HG03039 (cell line): ENCODE measurements at regions not wholly inside any gene's neighbourhood (a gene's known extent, or its start where the extent isn't known, plus 50 kb on each side); places are given as distances from the start of the nearest gene placed in this dataset.
"Not testable (repeated sequence)": the region's sequence is repeated elsewhere in the genome, so short reads cannot be mapped to it uniquely, and the experiment has no call there.

Experiments used
- ATAC-seq: cut with Tn5 transposase; IDR thresholded peaks from one replicate; pipeline ENCODE4 v1.9.1; 2021; ENCODE audit warnings: mild to moderate bottlenecking, moderate library complexity; ENCODE audit not compliant: unreplicated experiment

DNA sequence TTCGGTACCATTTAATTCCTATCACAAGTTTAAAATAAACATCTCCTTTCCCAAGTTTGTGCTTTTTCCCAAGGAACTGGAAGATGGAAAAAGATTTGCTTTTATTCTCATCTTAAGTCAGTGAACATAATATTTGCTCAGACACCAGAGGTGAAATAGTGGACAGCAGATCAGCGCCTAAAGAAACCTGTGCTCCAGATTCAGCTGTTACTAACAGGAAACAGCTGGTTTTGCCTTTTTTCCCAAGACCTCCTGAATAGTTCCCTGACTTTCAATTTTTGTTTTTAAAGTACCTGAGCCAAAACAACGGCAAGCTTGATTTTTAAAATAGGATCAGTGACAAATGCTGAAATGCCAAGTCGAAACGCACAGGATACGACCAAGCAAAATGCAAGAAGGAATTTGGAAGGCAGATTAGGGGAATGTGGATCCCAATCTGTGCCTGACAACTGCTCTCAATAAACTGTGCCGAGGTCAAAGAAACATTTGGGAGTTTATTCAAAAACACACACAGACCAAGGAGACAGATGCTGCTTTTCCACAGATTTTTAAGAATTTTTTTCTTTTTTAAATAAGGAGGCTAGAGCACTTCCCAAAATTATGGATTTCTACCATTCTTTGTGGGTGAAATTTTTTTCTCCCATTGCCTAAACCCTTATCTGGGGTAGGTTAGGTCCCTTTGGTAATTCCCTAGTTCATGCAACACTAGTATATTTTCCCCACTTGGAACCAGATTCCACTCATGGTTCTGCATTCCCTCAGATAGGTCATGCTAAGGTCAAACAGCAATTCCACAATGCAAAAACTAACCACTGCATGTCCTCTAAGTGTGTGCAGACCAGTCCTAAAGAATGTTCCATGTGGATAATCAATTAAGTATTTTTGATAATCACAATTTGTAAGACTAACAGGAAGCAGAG lies 121.5 kb upstream of the PDE1A start:
- ATAC-seq, result no peak

DNA sequence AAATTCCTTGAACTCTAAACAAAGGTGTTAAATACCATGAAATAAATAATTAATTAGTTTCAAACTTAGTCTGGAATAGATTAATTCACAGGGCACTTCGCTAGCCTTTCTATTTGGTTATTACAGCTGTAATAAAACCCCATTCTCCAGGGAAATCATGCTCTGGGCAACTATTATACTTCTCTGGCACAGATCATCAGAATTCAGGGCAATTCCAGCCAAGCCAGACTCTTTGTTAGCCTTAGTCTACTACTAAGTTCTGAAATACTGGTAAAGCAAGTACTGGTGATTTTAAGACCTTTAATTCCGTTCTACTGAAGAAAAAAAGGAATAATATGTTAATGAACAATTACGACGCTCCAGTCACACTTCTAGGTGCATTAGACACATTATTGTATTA lies 123.4 kb upstream of the PDE1A start:
- ATAC-seq, result no peak

DNA sequence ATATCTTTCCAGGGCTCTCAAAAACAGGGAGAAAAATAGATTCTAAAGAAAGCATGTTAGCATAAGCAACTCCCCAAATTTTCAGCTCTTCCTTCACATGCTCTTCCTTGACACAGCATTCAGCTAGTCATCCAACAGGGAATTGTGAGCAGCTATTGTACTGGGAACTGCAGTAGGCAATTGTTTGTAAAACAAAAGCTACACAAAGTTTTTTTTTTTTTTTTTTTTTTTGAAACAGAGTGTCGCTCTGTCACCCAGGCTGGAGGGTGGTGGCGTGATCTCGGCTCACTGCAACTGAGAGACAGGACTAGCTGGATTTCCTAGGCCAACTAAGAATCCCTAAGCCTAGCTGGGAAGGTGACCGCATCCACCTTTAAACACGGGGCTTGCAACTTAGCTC lies 125.4 kb upstream of the PDE1A start:
- not testable (repeated sequence) for ATAC-seq

DNA sequence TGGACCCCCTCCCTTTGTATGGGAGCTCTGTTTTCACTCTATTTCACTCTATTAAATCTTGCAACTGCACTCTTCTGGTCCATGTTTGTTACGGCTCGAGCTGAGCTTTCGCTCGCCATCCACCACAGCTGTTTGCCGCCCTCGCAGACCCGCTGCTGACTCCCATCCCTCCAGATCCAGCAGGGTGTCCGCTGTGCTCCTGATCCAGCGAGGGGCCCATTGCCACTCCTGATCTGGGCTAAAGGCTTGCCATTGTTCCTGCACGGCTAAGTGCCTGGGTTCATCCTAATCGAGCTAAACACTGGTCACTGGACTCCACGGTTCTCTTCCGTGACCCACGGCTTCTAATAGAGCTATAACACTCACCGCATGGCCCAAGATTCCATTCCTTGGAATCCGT lies 125.9 kb upstream of the PDE1A start:
- ATAC-seq, result not testable (repeated sequence)

DNA sequence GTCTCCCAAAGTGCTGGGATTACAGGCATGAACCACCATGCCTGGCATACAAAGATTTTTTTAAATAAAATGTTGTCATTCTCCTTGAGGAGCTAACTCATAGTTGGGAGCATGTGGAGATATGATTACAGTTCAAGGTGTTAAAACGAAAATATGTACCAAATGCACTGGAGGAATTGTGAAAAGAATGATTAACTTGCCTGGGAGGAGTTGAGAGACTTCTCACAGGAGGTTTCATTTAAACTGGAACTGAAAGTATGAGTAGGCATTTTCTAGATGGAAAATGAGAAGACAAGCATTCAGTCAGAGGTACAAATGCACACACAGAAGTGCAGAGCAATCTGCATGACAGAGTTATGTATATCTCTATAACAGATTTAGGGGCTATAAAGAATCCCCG lies 126.6 kb upstream of the PDE1A start:
- ATAC-seq, result peak; percentile 100

DNA sequence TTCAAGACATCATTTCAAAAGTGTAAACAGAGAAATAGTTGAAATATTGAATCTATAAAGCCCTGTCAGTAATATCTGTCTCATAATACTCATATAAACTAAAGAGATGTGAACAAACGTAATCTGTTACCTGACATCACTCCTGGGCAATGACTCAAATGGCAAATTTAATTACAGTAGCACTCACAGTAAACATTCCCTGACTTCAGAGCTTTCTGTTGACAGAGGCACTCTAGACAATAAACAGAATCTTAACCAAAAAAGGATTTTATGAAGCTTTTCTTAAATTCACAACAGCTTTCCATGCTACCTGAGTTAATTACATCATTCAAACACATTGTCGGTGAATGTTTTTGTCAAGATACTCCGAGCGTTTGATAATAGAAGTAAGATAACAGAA lies 128.1 kb upstream of the PDE1A start:
- no peak for ATAC-seq

DNA sequence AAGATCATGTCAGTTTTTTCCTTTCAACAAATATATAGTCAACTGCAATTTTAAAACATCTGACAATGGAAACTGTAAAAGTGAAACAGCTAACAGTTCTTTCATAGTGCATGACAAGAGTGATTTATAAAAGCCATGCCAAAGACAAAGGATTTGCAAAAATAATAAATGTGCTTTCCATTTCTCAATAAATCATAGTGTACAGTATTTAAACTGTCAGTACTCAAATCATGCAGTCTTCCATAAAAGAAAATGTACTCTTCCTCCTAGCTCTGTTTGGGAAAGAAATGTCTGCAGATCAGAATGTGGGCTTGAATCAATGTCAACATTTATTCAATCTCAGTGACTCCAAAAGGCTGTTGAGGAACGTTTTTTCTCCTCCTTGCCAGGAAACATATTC lies 131.7 kb upstream of the PDE1A start:
- ATAC-seq, result no peak

DNA sequence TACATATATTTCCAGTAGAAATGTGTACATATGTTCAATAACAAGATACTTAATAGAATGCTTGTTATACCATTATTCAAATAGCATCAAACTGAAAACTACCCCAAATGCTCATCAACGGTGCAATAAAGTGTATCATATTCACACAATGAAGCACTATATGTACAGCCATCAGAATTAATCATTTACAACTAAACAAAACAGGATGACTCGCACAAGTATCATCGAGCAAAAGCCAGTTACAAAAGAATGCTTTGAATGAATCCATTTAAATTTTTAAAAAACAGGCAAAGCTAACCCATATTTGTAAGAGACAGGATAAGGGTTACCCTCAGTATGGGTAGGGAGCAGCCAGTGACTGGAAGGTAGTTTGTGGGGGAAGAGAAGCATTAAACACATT lies 132.8 kb upstream of the PDE1A start:
- no peak for ATAC-seq

DNA sequence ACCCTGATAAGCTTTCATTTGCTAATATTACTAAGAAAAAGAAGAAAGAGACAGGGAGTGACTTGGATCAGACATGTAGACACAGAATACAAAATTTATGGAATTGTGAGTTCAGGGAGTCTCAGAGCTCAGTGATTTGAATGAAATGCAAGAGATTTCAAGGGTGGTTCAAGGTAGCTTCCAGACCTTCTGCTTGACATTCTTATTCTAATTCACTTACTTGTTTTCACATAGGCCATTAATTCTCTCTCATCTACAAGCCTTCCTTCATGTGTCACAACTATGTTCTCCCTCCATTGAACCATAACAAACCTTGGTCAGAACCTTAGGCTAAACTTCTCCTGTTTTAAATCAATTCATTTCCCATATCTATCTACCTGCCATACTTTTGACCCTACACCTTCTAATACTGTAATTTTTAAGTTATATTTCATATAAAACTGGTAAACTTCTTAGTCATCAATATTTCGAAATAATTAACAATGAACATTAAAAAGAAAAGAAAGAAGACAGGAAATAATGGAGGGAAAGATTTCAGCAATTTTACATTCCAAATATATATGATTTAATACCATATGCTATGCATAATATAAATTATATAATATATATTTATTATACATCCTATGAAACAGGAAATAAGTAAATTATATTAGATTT lies 139.2 kb upstream of the PDE1A start:
- no peak for ATAC-seq

DNA sequence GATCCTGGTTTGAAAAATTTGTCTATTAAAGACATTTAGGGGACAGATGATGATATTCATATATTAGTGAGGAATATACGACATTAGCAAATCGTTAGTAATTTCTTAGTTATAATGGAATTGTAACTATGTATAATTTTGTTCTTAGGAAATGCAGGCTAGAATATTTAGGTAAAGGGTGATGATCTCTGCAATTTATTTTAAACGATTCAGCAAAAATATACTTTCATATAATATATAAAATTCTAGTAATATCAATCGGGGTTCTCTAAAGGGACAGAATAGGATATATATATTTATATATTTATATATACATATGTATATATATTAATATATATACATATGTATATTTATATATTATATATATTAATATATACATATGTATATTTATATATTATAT lies 142.5 kb upstream of the DNAJC10 start:
- no peak for ATAC-seq

DNA sequence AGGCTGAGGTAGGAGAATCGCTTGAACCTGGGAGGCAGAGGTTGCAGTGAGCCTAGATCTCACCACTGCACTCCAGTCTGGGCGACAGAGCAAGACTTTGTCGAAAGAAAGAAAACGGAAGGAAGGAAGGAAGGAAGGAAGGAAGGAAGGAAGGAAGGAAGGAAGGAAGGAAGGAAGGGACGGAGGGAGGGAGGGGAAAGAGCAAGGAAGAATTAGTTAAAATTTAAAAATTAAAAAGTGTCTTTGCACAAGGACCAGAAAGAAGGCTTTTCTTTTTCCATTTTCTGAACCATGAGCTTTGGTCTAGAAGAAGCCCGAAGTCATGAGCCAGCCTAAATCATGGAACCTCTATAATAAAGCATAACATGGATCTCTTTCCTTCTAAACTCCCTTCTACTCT lies 138.2 kb upstream of the DNAJC10 start:
- no peak for ATAC-seq

DNA sequence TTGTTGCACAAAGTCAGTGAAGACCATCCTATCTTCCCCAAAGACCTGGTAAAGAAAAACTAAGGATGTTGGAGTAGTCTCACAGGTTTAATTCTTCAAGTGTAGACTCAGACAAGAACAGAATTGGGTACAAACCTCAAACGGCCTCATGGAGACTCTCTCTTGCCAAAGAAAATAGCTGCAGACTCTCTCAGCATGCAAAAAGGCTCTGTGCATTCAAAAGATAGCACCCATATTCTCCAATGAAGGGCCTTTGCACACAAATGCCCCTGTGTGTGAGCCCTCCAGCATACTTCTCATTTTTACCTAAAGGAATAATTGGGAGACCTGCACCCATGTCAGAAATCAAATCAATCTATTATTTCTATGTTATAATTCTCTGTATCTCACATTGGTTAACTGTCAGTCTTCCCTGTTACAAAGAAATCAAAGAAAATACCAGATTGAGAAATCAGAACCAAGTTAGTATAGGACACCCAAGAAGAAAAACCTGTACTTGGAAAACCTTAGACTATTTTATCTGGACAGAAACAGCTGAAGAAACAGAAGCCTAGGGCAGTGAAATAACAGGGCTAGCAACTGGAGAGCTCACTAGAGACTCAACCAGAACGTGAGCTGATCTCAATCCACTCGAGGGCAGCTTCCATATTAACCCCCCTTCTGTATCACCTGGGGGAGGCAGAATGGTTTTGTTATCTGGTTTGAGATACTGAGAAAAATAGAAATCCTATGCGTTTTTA lies 134.7 kb upstream of the DNAJC10 start:
- ATAC-seq, result no peak

DNA sequence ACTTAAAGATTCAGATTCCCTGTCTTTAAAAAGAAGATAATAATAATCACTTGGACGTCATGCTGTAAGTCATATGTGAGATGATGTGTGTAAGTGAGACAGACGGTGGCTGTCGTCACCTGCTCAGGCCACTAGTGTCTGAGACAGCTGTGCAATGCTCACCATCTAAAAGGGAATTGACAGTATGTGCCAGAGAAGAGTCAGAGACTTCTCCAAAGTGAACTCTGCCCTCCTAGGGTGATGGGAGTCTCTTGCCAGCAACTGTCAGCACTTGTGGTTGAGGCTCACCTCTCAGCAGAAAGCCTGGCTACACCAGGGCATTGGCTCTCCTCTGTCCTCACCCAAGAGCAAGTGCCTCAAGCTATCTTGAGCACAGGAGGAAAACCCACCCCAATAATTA lies 131.6 kb upstream of the DNAJC10 start:
- no peak for ATAC-seq

DNA sequence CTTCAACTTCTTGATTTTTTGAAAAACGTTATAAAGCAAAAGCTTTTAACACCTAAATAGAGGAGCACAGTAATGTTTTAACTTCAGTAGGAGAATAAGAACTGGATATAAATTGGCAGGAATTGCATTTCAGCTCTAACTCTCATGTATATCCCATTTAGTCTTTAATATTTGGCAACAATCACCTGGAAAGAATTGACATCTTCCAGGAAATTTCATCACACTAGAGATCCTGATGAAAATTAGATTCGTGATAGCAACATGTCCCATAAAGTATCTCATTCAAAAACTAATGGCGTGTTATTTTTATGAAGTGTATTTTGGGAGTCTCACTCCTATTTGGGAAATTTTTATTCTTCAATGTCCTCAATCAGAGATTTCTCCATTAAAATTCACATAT lies 131.1 kb upstream of the DNAJC10 start:
- ATAC-seq, result no peak

DNA sequence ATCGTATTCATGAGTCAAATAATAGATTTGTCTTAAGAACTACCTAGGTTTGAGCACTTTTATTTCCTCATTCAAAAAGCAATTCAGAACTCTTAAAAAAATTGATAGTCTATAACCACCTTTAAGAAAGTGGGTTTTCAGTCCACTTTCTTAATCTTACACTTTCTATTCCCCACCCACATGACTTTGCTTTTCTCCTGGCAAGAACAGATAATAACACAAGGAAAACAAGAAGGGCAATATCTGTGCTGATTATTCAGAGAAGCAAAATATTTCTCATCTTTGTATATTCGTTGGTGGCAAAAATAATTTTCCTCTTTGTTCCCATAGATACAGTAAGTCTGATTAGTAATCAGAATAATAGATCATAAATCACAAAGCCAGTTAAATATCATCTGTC lies 130.6 kb upstream of the DNAJC10 start:
- ATAC-seq, result no peak

DNA sequence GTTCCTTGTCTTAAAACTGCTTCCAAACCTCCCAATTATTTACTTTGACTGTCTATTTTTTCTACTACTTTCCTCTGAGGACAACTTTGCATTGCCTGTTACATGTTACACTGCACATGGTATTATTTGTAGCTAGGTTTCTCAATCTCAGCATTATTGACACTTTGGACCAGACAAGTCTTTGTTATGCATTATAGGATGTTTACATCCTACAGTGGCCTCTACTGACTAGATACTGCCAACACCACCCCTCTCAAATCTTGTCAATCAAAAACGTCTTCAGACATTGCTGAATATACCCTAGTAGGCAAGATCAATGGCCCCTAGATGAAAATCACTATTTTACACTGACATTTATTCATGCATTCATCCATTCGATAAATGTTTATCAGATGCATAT lies 129.6 kb upstream of the DNAJC10 start:
- no peak for ATAC-seq

DNA sequence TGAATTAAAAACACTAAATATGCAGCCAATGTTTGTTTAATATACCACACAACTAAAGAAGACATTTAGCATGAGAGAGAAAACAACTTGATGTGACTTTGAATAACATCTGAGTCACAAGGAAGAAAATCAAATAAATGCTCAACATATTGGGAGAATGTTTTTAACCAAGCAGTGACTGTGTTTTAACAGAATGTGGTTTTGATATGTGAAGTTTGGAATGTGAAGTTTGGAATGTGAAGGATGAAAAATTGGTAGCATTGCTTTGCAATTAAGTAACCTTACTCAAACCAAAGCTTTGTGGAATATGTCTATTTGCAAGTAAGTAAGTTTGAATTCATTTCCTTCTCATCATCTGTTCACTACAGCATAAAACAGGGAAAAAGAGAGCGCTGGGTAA lies 128.2 kb upstream of the DNAJC10 start:
- no peak for ATAC-seq

DNA sequence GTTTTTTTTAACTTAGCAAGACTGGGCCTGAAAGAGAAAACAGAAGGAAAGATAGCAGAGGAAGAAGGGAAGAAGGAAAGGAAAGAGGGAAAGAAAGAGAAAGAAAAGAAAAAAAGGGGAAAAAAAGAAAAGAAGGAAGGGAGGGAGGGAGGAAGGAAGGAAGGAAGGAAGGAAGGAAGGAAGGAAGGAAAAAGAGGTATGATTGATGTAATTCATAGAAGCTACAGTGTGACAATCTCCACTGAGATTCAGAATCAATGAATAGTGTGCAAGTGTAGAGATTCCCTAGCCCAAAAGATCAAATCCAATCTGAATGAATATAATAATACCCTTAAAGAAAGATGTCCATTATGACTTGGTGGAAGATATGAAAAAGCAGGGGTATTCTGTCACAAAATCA lies 126.9 kb upstream of the DNAJC10 start:
- ATAC-seq, result no peak

DNA sequence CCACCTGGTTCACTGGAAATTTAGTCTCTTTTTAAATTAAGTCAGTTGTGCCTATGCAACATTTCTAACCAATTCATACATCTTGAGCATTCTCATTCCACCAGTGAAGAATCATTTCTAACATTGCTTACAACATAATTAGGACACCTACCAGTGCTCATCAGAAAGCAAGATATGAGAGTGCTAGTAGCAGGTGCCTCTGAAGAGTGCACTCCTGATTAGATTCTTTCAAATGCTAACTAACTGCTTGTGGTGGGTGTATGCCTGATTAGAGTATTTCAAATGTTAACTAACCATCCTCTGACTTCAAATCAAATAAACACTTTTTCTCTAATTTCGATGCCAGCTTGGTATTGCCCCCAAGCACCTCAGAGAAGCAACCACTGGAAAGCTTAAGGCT lies 124.3 kb upstream of the DNAJC10 start:
- ATAC-seq, result no peak

DNA sequence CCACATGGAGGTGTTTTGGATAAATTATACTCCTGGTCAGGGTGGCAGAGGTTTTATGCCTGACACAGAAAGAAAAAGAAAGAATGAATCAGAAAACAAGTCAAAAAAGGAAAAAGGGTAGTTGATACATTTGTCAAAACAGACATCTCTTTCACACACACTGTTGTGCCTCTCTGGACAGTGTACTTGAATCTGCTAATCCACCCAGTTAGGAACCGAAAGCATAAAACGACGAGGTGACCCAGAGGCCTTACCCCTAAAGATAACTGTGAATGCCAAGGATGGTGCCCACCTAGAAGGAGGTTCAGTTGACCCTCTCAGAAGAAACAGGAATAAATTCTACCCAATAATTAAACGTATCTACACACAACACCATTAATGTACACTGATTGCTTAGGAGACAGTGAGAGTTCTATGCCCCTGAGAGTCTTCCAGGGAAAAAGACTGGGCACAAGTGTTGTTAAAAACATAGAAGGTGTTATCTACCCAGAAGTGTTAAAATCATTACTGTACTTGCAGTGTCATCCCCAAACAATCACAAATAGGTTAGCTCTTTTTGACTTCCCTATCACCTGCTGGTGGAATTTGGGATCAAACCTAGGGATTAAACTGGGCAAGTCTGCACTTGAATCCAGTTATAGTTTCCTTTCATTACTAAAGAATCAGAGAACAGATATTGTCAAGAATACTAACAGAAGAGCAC lies 123.2 kb upstream of the DNAJC10 start:
- ATAC-seq, result no peak

DNA sequence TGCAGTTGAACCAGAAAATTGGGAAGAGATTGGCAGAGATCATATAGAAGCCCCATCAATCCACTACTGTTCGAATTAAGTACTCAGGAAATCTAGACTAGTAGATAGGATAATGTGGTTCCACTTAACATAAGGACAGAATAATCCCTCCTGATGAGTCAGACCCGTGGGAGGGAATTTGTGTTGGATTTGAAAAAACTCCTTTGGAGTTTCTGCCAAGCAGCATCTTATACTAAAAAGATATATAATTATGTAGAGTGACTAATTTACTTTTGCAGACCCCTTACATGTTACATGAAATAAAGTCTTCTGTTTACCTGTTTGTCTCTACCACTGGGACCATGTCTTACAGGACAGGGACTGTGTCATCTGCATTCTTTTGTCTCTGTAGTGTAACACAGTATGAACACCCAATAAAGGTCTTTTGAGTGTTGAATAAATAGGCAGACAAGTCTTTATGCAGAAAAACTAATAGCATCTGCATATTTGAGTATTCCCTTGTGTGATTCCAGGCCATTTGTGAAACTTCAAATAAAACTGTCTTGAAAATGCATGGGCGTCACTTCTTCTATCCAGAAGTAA lies 122.6 kb upstream of the DNAJC10 start:
- ATAC-seq, result no peak
